Large intestine (tissue), 3 donors: ENCODE measurements at regions not wholly inside any gene's neighbourhood (a gene's known extent, or its start where the extent isn't known, plus 50 kb on each side); places are given as distances from the start of the nearest gene placed in this dataset.
"Not testable (repeated sequence)": the region's sequence is repeated elsewhere in the genome, so short reads cannot be mapped to it uniquely, and the experiment has no call there.

Experiments used
- DNase-seq, 2 donors: peaks; one replicate each; pipeline versions ENCODE4 v3.0.0 to v3.0.0-alpha.2; 2013
- H3K27ac ChIP-seq: one replicate; pipeline ENCODE4 v1.5.1; 2013; ENCODE audit warnings: low read length
- H3K27me3 ChIP-seq: 2 replicates; pipeline ENCODE4 v1.6.1; 2013; ENCODE audit warnings: low read length; ENCODE audit not compliant: control insufficient read depth, insufficient read depth
- H3K36me3 ChIP-seq: 2 replicates; pipeline ENCODE4 v1.6.1; 2013; ENCODE audit warnings: low read length; ENCODE audit not compliant: control insufficient read depth, insufficient read depth
- H3K4me1 ChIP-seq: one replicate; pipeline ENCODE4 v1.6.1; 2013; ENCODE audit warnings: low read length; ENCODE audit not compliant: control insufficient read depth, insufficient read depth
- H3K4me3 ChIP-seq: one replicate; pipeline ENCODE4 v1.5.1; 2013; ENCODE audit warnings: low read length
- H3K9me3 ChIP-seq: one replicate; pipeline ENCODE4 v1.6.1; 2013; ENCODE audit warnings: mild to moderate bottlenecking, low read depth, low read length, moderate library complexity; ENCODE audit not compliant: control insufficient read depth
- WGBS: methylation state at CpG from one replicate; pipeline ENCODE4 v1.1.5; 2013; ENCODE audit warnings: low lambda C conversion rate; ENCODE audit not compliant: insufficient coverage; 5-methylcytosine and 5-hydroxymethylcytosine counted together

- no peak for DNase-seq
- no peaks in the 10 kb centered on the region for H3K36me3 ChIP-seq
- H3K4me1 ChIP-seq = no peaks in the 10 kb centered on the region
- 100% methylated on average over 4 of the region's 6 CpGs for WGBS
- no peak overlapping the region for H3K4me3 ChIP-seq
- H3K9me3 ChIP-seq = no peaks in the 10 kb centered on the region
- H3K27me3 ChIP-seq = no peaks in the 10 kb centered on the region
- no peak overlapping the region for H3K27ac ChIP-seq
Measured at GRCh38 chr1:38735651-38736161, 123.9 kb downstream of the RRAGC start.

DNA sequence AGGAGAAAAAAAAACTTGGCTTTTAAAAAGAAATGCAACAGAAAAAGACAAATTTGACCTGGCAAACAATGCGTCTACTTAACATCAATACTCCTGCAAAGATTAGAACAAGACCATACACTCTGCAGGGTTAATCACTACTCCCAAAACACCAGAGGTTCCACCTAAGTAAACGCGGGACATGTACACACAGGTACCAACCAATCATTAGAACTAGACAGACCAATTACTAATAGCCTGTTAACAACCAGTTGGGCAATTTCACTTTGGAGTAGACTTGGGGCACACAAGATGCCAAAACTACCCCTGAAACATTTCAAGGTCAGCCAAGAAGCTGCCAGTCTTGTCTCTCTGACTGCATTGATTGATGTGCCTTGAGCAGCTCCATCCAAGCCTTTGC is 125.8 kb downstream of the RRAGC start:
- H3K36me3 ChIP-seq = no peaks in the 10 kb centered on the region
- no peak for DNase-seq
- no peaks in the 10 kb centered on the region for H3K4me1 ChIP-seq
- no peak overlapping the region for H3K4me3 ChIP-seq
- no peak overlapping the region for H3K27ac ChIP-seq
- peaks cover 6% of the 10 kb centered on the region for H3K27me3 ChIP-seq
- H3K9me3 ChIP-seq = no peaks in the 10 kb centered on the region
- no CpG with 5 or more reads among the region's 3 CpGs for WGBS

DNA sequence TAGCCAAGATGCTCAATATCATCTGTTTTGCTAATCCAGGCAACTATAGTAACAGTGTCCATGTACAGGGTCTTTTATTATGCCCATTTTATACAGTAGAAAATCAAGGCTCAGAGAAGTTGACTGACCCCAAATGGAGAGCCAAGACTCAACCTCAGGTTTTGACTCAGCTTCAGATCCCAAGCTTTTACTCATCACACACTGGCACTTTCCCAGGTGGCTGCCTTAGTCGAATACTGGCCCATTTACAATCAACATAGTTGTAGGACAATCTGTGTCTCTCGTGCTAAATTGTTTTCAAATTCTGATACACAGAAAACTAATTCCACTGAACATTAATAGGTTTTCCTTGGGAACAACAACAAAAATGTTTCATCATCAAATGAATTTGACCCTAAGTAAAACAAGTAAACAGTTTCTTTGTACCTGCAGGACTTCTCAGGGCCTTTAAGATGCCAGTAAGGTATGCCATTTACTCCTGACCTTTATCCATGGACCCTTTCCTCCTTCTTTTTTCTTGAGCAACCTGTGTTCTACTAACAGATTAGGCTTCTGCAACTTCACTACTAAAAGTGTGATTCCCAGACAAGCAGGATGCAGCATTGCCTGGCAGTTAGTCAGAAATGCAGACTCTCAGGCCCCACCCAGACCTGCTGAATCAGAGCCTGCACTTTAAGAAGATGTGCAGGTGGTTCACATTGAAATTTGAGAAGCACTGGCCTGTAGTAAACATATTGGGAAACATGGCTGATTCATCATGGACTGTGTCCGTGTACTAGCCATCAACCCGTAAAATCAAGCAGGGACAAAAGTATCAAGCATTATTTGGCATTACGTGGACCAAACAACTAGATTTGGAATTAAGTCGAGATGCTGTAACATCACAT is 128.8 kb downstream of the RRAGC start:
- Histone ChIP-seq H3K9me3 (no peaks in the 10 kb centered on the region), H3K4me1 (no peaks in the 10 kb centered on the region), H3K36me3 (no peaks in the 10 kb centered on the region), H3K27ac (no peak overlapping the region), H3K27me3 (peaks cover 27% of the 10 kb centered on the region), H3K4me3 (no peak overlapping the region)
- no peak for DNase-seq
- WGBS = 90% methylated on average over 2 of the region's 6 CpGs

DNA sequence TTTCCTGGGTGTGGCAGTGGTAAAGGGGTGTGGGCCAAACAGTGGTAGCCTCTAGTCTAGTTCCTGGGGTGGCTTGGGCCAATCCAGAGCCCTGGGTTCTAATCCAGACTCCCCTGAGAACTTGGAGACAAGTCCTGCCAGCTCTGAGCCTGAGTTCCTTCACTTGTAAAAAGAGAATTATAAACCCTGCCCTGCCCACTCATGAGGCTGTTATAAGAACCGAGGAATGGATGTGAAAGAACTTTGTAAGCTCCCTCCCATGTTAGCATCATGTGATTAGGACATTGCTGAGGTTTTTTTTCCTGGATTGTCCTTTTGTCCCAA is 131.0 kb downstream of the RRAGC start:
- no peaks in the 10 kb centered on the region for H3K4me1 ChIP-seq
- H3K27ac ChIP-seq = no peak overlapping the region
- H3K36me3 ChIP-seq = no peaks in the 10 kb centered on the region
- H3K9me3 ChIP-seq = no peaks in the 10 kb centered on the region
- H3K27me3 ChIP-seq = peaks cover 27% of the 10 kb centered on the region
- no CpG with 5 or more reads among the region's 1 CpG for whole genome bisulfite sequencing
- no peak overlapping the region for H3K4me3 ChIP-seq
- no peak for DNase-seq

DNA sequence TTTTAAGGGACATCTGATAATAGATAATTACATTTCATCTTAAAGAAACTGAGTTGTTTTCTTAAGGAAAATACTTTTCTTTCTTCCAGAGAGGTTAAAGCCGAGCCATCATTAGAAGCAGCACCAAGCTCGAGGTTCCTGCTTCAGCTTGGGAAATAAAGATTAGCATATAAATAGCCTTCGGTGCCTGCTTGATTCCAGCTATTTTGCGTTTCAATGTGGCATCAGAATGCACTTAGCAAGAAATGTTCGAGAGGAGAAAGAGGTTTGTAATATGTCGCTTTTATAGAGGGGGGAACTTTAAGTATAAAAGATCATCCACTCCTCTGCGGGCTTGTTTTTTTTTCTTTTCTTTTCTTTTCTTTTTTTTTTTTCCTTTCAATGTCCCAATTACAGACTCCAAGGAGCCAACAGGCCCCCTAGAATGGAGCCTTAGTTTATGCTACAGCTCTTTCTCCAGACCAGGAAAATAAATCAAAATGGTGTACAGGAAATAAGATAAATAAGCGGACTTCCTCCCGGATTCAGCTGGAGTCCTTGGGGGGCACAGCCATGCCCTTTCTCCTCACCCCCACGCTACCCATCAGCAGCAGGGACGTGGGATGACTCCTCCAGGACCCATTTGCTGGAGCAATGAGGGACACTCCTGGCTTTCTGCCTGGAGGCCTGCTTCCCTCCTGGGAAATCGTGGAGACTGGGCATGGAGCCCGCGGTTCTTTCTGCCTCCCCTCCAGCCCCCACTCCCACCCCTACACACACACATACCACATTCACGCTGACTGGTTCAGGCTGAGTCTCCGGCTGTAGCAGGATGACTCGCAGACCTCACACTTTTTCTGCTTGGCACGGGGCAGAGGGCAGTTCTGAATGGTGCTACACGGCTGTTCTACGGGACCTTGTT is 131.6 kb downstream of the RRAGC start:
- Histone ChIP-seq H3K27ac (no peak overlapping the region), H3K9me3 (no peaks in the 10 kb centered on the region), H3K27me3 (peaks cover 27% of the 10 kb centered on the region), H3K4me3 (no peak overlapping the region), H3K36me3 (no peaks in the 10 kb centered on the region), H3K4me1 (no peaks in the 10 kb centered on the region)
- WGBS = 52% methylated on average over 3 of the region's 20 CpGs
- DNase-seq = peak; percentile 45 to 48

GRCh38 chr1:38725321-38725961 is 134.1 kb downstream of the RRAGC start:
- not testable (repeated sequence) for DNase-seq, H3K4me3 ChIP-seq, H3K27ac ChIP-seq, H3K9me3 ChIP-seq, H3K36me3 ChIP-seq, H3K4me1 ChIP-seq
- peaks cover 35% of the 10 kb centered on the region for H3K27me3 ChIP-seq
- no CpG with 5 or more reads among the region's 8 CpGs for WGBS

- no peak for DNase-seq
- no peaks in the 10 kb centered on the region for H3K36me3 ChIP-seq
- 0% methylated on average over 1 of the region's 7 CpGs for WGBS
- H3K27ac ChIP-seq = no peak overlapping the region
- no peak overlapping the region for H3K4me3 ChIP-seq
- no peaks in the 10 kb centered on the region for H3K4me1 ChIP-seq
- H3K27me3 ChIP-seq = peaks cover 29% of the 10 kb centered on the region
- H3K9me3 ChIP-seq = no peaks in the 10 kb centered on the region
Measured at GRCh38 chr1:38724160-38725131, 135.1 kb downstream of the RRAGC start.

- Histone ChIP-seq H3K9me3 (no peaks in the 10 kb centered on the region), H3K4me1 (no peaks in the 10 kb centered on the region), H3K4me3 (no peak overlapping the region), H3K36me3 (no peaks in the 10 kb centered on the region), H3K27ac (no peak overlapping the region), H3K27me3 (peaks cover 17% of the 10 kb centered on the region)
- no peak for DNase-seq
- WGBS = no CpG with 5 or more reads among the region's 4 CpGs
Measured at GRCh38 chr1:38721816-38722215, 137.8 kb downstream of the RRAGC start.

- DNase-seq = no peak
- H3K36me3 ChIP-seq = no peaks in the 10 kb centered on the region
- no peaks in the 10 kb centered on the region for H3K4me1 ChIP-seq
- H3K9me3 ChIP-seq = no peaks in the 10 kb centered on the region
- no peak overlapping the region for H3K4me3 ChIP-seq
- no CpG with 5 or more reads among the region's 7 CpGs for WGBS
- H3K27me3 ChIP-seq = peaks cover 7% of the 10 kb centered on the region
- no peak overlapping the region for H3K27ac ChIP-seq
Measured at GRCh38 chr1:38719880-38720279, 139.7 kb downstream of the RRAGC start.
